GM12875 (cell line): ENCODE measurements at regions not wholly inside any gene's neighbourhood (a gene's known extent, or its start where the extent isn't known, plus 50 kb on each side); places are given as distances from the start of the nearest gene placed in this dataset.

Source experiments
- H3K4me3 ChIP-seq: one replicate; pipeline ENCODE4 v1.5.1; 2011; ENCODE audit warnings: low read depth, low read length, control low read depth
- CTCF ChIP-seq: IDR thresholded peaks from 2 replicates; pipeline ENCODE4 v1.5.1; 2011; ENCODE audit warnings: low read depth, mild to moderate bottlenecking, control low read depth, inconsistent platforms, low read length, moderate library complexity, borderline replicate concordance; ENCODE audit not compliant: insufficient read depth

GRCh38 chr2:117411983-117412382 lies 402.5 kb upstream of the DDX18 start:
- TF ChIP-seq CTCF: no peak
- H3K4me3 ChIP-seq: no peak overlapping the region

GRCh38 chr2:117432746-117433145 lies 381.7 kb upstream of the DDX18 start:
- no peak for TF ChIP-seq CTCF
- no peak overlapping the region for H3K4me3 ChIP-seq

- TF ChIP-seq CTCF: no peak
- no peak overlapping the region for H3K4me3 ChIP-seq
These were observed 377.8 kb upstream of the DDX18 start for GRCh38 chr2:117436697-117437096.

GRCh38 chr2:117470311-117471095 lies 344.0 kb upstream of the DDX18 start:
- no peak overlapping the region for H3K4me3 ChIP-seq
- TF ChIP-seq CTCF: peak; percentile 53

- no peak for TF ChIP-seq CTCF
- H3K4me3 ChIP-seq: no peak overlapping the region
These were observed 332.9 kb upstream of the DDX18 start for GRCh38 chr2:117481608-117482007.

GRCh38 chr2:117485588-117485987 lies 328.9 kb upstream of the DDX18 start:
- TF ChIP-seq CTCF: no peak
- H3K4me3 ChIP-seq: no peak overlapping the region

GRCh38 chr2:117486081-117486480 lies 328.4 kb upstream of the DDX18 start:
- H3K4me3 ChIP-seq: no peak overlapping the region
- no peak for TF ChIP-seq CTCF
